HEK293T (cell line): ENCODE measurements at regions not wholly inside any gene's neighbourhood (a gene's known extent, or its start where the extent isn't known, plus 50 kb on each side); places are given as distances from the start of the nearest gene placed in this dataset.

Source experiments
- FOXK2 ChIP-seq: fragments of 450-650 bp; IDR thresholded peaks from 2 replicates; pipeline ENCODE4 v1.6.1; 2016; ENCODE audit warnings: mild to moderate bottlenecking
- NFRKB ChIP-seq: fragments of 450-650 bp; IDR thresholded peaks from 2 replicates; pipeline ENCODE4 v1.6.1; 2016; ENCODE audit warnings: mild to moderate bottlenecking, moderate library complexity
- SP1 ChIP-seq: fragments of 450-650 bp; IDR thresholded peaks from 2 replicates; pipeline ENCODE4 v1.6.1; 2017

DNA sequence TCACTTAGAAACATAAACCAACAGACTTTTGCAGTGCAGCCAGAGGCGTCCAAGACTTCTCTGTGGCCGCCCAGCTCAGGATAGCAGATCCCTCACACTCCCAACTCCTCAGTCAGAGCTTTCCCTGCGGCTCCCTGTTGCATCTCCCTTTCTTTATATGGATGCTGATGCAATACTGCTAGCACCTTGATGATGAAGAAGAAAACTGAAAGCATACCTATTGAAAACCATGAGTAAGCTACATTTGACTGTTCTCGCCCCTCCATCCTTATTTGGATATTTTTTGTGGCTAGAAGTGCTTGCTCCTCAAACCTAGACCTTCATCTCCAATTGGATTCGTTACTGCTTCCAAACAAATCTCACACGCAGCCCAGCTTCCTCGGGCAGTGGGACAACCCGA lies 57.3 kb upstream of the UBL3 start:
- TF ChIP-seq NFRKB (no peak), FOXK2 (no peak), SP1 (no peak)
